Esophagus mucosa (tissue), 1 donor: ENCODE measurements at regions not wholly inside any gene's neighbourhood (a gene's known extent, or its start where the extent isn't known, plus 50 kb on each side); places are given as distances from the start of the nearest gene placed in this dataset.

Experiments used
- ATAC-seq: fragments of 200-7000 bp; cut with Tn5 transposase; one replicate; pipeline ENCODE4 v1.9.1; 2020
- donor health status: DM: yes; HTN: yes; CAD: no.

DNA sequence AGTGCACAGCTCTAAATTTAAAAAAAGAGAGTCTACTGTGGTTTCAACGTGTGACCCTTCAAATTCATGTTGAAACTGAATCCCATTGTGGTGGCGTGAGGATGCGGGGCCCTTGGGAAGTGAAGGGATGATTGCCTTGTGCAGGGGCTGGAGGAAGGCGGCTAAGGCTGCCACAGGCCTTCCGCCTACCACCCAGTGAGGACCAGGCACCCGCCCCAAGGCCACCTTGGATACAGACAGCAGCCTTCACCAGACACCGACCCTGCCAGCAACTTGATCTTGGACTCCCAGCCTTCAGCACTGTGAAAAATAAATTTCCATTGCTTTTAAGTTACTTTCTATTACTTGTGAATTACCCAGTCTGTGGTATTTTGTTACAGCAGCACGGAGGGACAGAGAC, 103.4 kb upstream of the TMEM18 start:
- ATAC-seq, result no peak

DNA sequence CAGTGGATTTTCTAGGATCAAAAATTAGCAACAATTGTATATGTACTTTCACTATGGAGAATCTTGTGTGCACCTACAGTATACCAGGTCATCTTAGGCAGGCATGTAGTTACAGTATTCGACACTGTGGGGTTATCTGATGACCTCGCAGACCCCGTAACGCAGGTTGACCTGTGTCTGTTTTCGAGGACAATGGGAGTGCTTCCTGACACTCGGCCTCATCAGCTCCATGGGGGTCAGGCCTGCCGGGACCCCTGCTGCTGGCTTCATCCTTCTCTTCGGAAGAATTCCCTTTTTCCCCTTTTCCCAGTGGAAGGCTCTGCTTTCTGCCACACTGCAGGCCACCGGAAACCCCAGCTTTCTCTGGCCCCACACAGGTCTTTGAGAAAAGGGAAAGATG, 102.8 kb upstream of the TMEM18 start:
- no peak for ATAC-seq

DNA sequence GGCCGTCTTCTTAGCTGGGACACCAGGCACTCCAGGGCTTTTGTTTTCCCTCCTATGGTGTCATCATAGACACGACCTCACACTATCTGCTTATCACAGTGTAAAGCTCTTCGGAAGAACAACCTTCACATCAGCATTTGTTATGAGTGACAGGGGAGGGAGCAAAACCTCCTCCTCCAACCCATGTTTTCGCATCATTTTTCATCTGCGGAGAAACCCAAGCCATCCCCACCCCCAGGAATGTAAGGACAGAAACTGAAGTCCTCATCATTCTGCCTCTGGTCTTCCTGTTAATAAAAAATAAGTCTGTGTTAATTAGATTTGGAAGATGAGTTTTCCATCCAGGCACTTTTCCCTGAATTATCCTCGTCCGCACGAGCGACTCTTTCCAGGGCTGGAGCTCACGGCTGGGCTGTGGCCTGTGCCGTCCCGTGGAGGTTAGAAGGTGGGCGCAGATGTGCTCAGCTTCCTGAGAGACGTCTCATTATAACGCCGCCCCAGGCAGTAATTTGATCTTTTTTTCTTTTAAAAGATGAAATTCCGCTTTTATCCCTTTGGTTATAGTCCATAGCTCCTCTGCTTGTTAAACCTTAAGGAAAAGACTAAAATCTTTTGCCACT, 101.6 kb upstream of the TMEM18 start:
- ATAC-seq, result no peak

DNA sequence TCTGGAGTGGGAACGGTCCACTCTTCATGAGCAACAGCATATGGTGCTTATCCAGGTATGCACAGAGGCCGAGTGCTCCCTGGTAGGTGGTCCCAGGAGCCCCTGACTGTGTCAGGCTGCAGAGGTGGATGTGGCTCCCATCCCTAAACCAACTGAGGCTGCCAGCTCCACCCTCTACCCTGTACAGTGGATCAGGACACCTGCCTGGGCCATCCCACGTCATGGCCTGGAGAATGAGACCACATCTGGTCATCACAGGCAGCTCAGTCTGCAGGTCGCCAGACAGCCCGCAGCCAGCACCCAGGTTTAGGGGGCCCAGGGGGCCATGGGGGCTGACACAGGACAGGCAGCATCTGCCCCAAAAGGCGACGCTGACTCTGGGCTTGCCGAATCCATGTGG, 100.3 kb upstream of the TMEM18 start:
- no peak for ATAC-seq

DNA sequence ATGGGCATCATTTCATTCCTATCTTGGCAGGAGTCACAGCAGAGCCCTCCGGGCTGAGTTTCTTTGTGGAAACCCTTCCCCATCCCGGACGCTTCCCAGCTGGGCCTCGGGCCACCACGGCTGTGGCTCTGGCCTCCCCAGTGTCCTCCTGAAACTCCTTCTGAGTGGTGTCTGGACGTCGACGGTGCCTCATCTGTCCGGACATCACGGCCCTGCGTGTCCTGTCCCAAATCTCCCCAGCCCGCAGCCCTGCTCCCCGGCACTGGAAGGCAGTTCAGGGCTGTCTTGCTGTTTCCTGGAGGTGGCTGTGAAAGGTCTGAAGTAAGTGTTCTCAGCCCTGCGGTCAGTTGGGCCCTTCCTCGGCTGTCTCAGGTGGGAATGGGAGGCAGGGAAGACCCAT, 99.8 kb upstream of the TMEM18 start:
- ATAC-seq, result no peak

DNA sequence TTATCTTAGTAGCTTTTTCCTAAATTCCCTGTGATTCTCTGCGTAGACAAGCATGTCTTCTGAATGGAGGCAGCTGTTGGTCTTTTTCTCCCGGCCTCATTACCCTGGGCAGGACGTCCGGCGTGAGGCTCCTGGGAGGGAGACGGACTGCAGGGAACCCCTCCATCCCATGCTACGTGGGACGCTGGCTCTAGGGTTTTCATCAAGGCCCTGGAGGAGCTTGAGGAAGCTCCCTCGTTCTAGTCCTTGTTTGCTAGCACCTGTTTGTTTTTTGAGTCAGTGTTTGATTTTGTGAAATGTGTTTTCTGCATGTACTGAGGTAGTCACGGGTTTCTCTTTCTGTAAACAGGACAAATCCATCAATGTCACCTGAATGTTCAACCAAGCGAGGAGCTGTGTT, 99.3 kb upstream of the TMEM18 start:
- no peak for ATAC-seq

DNA sequence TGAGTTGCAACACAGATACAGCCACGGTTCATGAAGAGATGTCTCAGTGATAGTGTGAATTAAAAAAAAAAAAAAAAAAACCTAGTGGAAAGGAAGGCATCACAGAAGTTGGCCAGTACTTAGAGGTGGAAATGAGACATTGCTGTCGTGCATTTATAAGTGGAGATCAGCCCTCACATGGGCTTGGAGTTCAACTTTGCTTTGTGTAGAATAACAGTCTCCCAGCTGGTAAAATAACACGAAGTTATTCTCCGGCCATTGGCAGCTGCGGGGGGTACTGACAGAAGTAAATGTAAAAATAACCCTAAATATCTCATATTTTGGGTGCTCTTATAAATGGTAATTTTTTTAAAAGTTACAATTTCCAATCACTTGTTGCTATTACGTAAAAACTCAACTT, 98.8 kb upstream of the TMEM18 start:
- no peak for ATAC-seq

DNA sequence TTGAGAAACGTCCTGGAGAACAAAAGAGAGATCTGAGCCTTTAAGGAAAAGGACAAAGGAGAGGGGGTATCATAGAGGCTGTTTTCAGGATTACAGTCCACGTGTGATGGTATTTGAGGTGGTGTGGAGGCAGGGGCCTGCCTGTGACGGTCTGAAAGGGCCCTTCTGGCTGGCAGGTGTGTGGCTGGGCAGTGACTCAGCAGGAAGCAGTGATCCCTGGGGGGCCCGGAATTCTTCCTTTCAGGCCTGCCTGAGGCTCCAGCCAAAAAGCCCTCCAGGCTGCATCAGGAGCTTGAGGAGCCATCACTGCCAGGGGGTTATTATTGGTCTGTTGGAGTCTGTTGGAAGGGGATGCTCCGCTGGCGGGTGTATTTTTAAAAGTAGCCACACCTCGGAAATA, 97.2 kb upstream of the TMEM18 start:
- no peak for ATAC-seq

DNA sequence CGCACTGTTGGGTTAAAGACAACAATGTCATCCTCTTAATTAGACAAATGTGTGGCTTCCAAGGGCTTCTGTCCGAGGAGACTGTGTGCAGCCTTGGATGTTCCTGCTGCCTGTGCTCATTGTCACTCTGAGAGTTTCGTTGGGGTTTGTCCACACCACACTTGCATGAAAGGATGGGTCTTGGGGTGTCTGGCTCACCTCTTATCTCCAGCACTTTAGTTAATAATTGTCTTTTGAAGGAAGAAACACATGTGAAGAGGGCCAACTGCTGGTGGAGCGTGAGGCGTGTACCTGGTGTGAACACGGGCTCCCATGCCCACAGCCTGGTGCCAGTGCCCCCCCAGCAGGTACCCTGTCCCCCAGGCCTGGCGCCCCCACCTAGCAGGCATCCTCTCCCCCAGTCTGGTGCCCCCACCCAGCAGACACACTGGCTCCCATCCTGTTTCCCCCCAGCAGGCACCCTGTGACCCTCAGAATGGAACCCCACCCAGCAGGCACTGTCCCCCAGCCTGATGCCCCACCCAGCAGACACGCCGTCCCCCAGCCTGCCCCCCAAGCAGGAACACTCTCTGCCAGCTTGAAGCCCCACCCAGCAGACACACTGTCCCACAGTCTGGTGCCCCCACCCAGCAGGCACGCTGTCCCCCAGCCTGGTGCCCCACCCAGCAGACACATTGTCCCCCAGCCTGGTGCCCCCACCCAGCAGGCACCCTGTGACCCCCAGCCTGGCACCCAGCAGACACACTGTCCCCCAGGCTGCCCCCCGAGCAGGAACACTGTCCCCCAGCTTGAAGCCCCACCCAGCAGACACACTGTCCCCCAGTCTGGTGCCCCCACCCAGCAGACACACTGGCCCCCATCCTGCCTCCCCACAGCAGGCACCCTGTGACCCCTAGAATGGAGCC, 96.3 kb upstream of the TMEM18 start:
- no peak for ATAC-seq

DNA sequence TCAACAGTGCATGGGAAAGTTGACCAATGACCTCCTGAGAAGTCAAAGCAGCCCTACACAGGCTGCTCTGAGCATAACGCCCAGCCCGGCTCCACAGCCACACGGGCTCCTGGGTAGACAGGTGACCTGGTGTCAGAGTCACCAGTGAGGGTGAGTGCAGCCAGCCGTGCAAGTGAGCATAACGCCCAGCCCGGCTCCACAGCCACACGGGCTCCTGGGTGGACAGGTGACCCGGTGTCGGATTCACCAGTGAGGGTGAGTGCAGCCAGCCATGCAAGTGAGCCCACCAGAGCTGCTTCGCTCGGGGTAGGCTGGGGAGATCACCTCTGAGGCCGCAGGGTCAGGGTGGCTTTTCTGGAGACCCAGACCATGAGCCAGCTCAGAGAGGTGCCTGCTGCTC, 94.3 kb upstream of the TMEM18 start:
- peak; percentile 18 for ATAC-seq

DNA sequence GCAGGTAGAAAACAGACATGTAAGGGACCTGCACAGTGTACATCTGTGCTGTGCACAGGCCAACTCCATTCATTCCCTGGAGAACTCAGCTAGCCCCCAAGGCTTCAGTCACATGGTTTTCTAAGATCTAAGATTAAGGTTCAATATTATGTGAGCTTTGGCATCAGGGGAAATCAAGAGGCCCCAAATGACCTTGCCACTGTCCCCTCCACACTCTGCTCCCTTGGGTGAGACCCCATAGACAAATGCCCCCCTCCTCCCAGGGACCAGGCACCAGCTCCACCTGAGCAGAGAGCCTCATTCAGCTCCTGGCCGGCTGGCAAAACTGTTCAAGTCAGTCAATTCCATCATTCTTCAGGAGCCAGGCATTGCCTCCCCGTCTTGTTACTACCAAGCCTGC, 93.6 kb upstream of the TMEM18 start:
- ATAC-seq, result no peak

DNA sequence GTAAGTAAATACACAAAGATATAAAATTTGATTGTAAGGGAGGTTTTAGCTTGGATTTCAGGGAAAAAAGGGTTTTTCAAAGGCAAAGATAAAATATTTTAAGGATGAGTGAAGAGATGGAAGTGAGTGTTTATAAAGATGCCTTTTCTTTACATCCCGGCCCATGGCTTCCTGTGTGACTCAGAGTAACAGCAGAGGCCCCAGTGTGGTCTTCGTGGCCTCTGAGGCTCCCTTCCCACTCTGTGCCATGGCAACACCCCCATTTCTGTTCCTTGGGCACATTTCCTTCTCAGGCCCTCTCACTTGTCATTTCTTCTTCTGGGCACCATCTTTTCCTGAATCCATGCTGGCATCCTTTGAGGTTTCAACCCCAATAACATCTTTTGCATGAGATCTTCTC, 92.6 kb upstream of the TMEM18 start:
- no peak for ATAC-seq

DNA sequence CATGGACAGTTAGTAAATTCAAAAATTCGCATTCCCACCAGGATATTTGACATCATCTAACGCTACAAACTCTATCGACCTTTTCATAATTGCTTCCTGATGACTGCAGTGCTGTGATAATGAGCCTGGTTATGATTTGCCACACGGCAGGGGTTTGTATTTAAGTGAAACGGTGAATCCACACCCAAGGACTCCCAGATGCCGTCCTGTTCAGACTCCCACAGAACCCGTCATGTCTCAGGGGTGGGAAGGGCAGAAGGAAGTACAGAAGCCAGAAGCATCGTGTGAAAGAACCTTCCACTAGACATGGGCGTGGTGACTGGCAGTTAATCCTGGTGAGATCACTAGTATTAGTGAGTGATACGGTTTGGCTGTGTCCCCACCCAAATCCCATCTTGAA, 91.2 kb upstream of the TMEM18 start:
- peak; percentile 50 for ATAC-seq

DNA sequence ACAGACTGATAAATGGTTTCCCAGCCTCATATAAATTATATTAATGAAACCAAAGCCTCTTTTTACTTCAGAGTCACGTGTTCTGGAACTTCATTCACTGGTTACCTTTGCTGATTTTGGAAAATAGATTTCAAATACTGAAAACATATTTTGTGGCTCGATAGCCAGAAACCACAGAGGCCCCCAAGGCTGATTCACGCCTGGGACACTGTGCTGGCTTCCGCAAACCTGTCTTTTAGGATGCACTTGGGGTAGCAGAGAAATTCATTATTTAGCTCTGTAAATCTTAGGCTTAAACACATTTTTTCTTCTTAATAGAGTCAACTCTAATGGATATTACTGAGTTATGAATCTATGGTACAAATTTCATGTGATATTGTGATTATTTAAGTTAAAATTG, 90.7 kb upstream of the TMEM18 start:
- no peak for ATAC-seq

DNA sequence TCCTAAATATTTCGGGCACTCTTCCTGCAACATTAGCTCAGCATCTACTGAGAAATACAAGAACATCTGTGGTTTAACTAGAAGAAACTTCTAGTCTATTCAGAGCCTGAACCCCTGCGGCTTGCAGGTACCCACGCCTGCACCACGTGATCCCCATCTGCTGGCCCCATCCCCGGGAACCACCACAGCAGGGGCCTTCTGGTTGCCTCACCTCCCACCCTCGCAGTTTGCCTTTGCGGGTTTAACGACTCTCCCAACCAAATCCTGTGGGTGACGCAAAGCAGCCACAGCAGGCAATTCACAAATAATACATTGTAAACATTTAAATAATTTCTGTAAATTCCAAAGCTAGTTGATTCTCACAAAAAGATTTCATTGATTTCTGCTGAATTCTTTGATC, 90.2 kb upstream of the TMEM18 start:
- ATAC-seq, result no peak

DNA sequence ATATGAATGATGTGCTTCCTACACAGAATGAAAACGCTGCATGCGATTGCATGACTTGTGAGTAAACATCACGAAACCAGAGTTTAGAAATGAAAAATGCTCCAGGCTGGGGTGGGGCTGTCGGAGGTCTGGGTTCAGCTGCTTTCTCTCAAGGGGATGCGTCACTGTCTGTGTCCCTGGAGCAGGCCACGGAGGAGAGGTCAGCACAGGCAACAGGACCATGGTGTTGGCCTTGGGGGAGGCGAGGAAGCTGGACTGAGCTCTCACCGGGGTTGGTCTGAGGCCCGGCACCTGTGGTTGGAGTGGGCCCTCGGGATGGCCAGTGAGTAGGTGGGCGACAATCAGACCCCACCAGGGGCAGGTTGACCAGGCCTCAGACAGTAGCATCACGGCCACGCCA, 89.0 kb upstream of the TMEM18 start:
- no peak for ATAC-seq

DNA sequence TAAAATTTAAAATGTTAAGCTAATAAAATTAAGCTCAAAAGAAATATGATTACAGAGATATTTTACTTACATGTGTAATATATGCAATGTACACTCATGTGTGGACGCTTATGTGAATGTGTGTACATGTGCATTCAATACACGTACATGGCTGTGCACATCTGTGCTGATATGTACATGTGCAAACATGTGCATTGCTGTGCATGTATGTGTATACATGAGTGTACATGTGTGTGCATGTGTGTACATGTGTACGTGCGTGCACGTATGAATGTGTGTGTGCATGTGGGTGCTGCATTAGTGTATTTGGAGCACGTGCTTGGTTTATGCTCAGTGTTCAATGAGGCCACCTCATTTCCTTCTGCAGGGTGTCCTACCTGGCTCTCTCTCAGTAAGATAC, 88.2 kb upstream of the TMEM18 start:
- no peak for ATAC-seq

DNA sequence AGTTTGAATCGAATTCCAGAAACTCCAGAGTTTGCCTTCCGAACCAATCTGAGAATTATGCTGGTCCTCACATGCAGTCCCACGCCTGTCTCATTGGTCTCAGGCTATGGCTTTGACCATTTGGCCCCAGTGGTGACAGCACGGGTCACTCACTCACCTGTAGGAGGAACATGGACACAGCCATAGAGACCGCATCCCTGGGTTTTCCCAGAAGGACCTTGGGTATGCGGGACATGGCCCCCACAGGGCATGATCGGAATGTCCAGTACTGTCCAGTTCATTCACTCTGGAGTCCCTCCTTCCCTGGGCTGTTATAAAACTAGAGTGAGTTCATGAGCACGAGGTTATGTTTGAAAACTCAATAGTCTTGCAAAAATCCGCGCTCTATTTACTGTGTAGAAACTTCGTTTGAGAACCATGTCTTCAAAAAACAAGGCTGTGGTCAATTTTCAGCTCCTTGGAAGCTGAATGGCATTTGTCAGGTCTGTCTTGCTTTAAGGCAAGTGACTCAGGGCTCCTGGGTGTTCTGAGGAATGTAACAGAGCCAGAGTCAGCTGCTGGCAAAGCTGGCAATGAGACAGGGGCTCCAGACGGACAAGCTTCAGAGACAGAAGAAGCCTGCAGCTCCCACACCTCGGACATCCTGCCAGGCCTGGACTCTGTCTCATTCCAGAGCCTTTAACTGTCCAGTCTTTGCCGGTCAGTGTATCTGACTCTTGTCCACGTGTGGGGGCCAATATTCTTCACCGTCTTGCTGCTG, 86.7 kb upstream of the TMEM18 start:
- ATAC-seq, result no peak

DNA sequence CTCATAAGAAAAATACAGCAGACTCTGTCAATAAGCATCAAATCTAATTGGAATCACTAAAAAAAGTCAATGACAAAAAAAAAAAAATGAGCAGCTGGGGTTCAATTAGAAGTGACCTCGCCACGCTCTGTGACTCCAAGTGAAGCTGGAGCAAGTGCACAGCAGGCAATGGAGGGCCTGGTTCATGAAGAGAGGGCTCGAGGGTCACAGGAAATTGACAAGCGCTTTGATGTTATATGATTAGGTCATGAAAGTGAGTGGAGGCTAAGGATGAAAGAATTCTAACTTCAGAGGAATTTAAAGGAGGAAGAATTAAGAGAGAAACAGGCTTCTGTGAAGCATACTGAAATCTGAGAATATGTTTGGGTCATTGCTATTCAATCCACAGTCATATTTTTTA, 85.4 kb upstream of the TMEM18 start:
- ATAC-seq, result no peak

DNA sequence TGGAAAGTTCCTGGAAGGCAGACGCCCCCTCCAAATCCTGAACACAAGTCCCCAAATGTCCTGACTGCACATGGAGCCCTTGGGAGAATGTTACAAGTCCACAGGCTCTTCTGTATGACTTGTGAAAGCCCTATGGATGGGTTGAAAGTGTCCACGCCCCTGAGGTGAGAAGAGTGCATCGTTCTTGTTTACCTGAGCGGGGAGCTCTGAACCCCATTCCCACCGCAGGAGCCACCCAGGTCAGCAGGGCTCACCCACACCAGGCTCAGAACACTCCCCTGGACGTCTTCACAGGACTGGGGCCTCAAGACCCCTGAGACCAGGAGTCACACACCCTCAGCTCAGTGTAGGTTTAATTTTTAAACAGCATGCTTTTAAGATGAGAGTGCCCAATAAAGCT, 84.2 kb upstream of the TMEM18 start:
- no peak for ATAC-seq

DNA sequence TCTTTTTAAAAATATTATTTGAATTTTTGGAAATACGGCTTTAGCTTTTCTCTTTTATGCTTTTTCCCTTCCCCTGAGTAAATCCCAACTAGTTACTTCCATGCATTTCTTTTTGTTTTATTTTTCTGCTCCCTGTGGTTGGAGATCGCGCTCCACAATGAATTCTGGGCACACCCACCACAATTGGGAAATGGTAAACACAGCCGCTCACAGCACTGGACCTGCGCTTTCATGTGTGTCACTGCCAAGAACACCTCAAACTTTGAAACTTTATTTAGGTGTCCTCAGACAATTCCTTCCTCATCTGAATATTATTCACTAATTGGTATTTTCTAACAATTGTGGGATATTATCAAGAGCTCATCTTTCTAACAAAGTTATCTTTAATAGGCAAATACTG, 82.8 kb upstream of the TMEM18 start:
- ATAC-seq, result no peak

DNA sequence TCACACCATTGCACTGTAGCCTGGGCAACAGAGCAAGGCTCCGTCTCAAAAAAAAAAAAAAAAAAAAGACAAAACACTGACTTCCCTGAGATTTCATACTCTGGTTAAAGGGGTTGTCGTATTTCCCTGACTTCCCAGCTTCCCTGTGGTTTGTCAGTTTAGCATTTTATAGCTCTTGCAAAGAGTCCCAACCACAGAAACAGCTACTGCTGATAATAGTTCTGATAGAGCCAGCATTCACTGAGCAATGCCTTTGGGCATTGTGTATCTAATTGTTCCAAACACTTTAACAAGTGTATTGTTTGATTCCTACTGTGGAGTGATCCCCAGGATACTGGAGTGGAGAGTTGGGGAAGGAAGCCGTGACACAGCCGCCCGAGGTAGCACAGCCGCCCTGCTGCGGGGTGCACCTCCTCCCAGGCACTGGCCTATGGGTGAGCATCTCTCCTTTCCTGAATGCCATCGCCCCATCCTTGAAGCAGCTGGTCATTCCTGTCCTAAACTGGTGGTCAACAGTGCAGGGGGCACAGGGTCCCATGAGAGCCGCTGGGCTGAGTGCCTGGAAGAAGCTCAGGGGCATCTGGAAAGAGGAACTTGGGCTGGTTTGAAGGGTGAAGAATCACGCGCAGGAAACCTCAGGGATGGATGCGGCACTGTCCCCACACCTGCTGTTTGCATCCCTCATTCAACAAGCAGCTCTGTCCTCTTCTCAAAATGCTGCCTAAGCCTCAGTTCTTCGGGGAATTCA, 81.0 kb upstream of the TMEM18 start:
- ATAC-seq, result no peak

DNA sequence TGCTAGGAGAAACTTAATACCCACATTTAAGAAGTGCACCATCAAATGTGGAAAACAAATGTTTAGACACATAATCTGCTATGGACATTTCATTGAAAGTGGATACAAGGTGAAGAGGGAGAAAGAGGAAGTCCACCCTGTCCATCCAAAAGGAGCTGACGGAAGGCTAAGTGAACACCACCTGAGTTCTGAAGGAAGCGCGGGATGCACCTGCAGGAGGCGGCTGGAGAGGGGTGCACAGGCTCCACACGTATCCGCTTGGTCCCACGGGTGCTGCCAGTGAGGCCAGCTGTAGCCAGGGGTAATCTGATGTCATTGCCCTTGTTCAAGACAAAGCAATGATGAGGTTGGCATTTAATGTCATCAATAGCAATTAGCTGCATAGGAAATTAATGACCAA, 75.9 kb upstream of the TMEM18 start:
- ATAC-seq, result no peak
